ENCODE measurements at regions not wholly inside any gene's neighbourhood (a gene's known extent, or its start where the extent isn't known, plus 50 kb on each side); places are given as distances from the start of the nearest gene placed in this dataset.

- Mint-ChIP-seq H3K4me3 (no peak overlapping the region), H3K36me3 (no peaks in the 10 kb centered on the region), H3K27me3 (peaks cover 14 to 17% of the 10 kb centered on the region in 2 donors), H3K9me3 (no peaks in the 10 kb centered on the region), H3K4me1 (no peaks in the 10 kb centered on the region), H3K27ac (no peak overlapping the region)
- H3K9me3 ChIP-seq = no peaks in the 10 kb centered on the region
- H3K27me3 ChIP-seq (replicated peaks in 1 of 2; ENCODE audit: control insufficient read depth in 2 of 2, extremely low read depth in 1 of 2, insufficient read depth in 2 of 2, low read length in 1 of 2) = peaks cover 0 to 5% of the 10 kb centered on the region in 2 experiments
- no peaks in the 10 kb centered on the region for H3K4me1 ChIP-seq (ENCODE audit: control insufficient read depth in 1 of 2, extremely low read depth in 1 of 2, insufficient read depth in 2 of 2, low read length in 2 of 2)
- no peak for DNase-seq
- ChIA-PET POLR2A (no interaction called here), CTCF (no interaction called here)
- WGBS (ENCODE audit: insufficient coverage) = no CpG with 5 or more reads among the region's 4 CpGs
- no peaks in the 10 kb centered on the region for H3K36me3 ChIP-seq (ENCODE audit: control insufficient read depth in 2 of 2, extremely low read depth in 1 of 2, insufficient read depth in 1 of 2, low read length in 1 of 2)
- H3K4me3 ChIP-seq (ENCODE audit: control insufficient read depth in 1 of 2, extremely low read depth in 1 of 2, low read length in 1 of 2) = no peak overlapping the region
- H3K27ac ChIP-seq (ENCODE audit: low read length) = no peak overlapping the region
- no peak for ATAC-seq (replicated peaks in 1 of 4)
Measured at GRCh38 chr13:42681326-42682100, 99.9 kb upstream of the FAM216B start.

GRCh38 chr13:42684226-42684625, 97.2 kb upstream of the FAM216B start:
- no peaks in the 10 kb centered on the region for H3K36me3 ChIP-seq (ENCODE audit: control insufficient read depth in 2 of 2, extremely low read depth in 1 of 2, insufficient read depth in 1 of 2, low read length in 1 of 2)
- H3K4me1 Mint-ChIP-seq = no peaks in the 10 kb centered on the region
- H3K9me3 ChIP-seq = no peaks in the 10 kb centered on the region
- H3K27ac Mint-ChIP-seq = no peak overlapping the region
- no peak for DNase-seq
- peaks cover 13 to 15% of the 10 kb centered on the region in 2 donors for H3K27me3 Mint-ChIP-seq
- 88% methylated on average over 1 of the region's 2 CpGs for WGBS (ENCODE audit: insufficient coverage)
- no peak overlapping the region for H3K4me3 Mint-ChIP-seq
- ChIA-PET POLR2A (no interaction called here), CTCF (no interaction called here)
- H3K27me3 ChIP-seq (replicated peaks in 1 of 2; ENCODE audit: control insufficient read depth in 2 of 2, extremely low read depth in 1 of 2, insufficient read depth in 2 of 2, low read length in 1 of 2) = peaks cover 0 to 5% of the 10 kb centered on the region in 2 experiments
- no peak overlapping the region for H3K27ac ChIP-seq (ENCODE audit: low read length)
- H3K36me3 Mint-ChIP-seq = no peaks in the 10 kb centered on the region
- ATAC-seq (replicated peaks in 1 of 4) = no peak
- no peaks in the 10 kb centered on the region for H3K4me1 ChIP-seq (ENCODE audit: control insufficient read depth in 1 of 2, extremely low read depth in 1 of 2, insufficient read depth in 2 of 2, low read length in 2 of 2)
- no peak overlapping the region for H3K4me3 ChIP-seq (ENCODE audit: control insufficient read depth in 1 of 2, extremely low read depth in 1 of 2, low read length in 1 of 2)
- H3K9me3 Mint-ChIP-seq = peaks cover 2 to 5% (median 5%) of the 10 kb centered on the region in 3 donors

GRCh38 chr13:42685751-42686150, 95.6 kb upstream of the FAM216B start:
- no peaks in the 10 kb centered on the region for H3K4me1 Mint-ChIP-seq
- no peak overlapping the region for H3K4me3 ChIP-seq (ENCODE audit: control insufficient read depth in 1 of 2, extremely low read depth in 1 of 2, low read length in 1 of 2)
- CTCF ChIA-PET = no interaction called here

GRCh38 chr13:42686165-42686564, 95.2 kb upstream of the FAM216B start:
- Histone ChIP-seq H3K27me3 (replicated peaks in 1 of 2; ENCODE audit: control insufficient read depth in 2 of 2, extremely low read depth in 1 of 2, insufficient read depth in 2 of 2, low read length in 1 of 2) (no peaks in the 10 kb centered on the region), H3K27ac (ENCODE audit: low read length) (no peak overlapping the region), H3K36me3 (ENCODE audit: control insufficient read depth in 2 of 2, extremely low read depth in 1 of 2, insufficient read depth in 1 of 2, low read length in 1 of 2) (no peaks in the 10 kb centered on the region), H3K9me3 (no peaks in the 10 kb centered on the region), H3K4me3 (ENCODE audit: control insufficient read depth in 1 of 2, extremely low read depth in 1 of 2, low read length in 1 of 2) (no peak overlapping the region), H3K4me1 (ENCODE audit: control insufficient read depth in 1 of 2, extremely low read depth in 1 of 2, insufficient read depth in 2 of 2, low read length in 2 of 2) (no peaks in the 10 kb centered on the region)
- ATAC-seq (replicated peaks in 1 of 4) = no peak
- peaks cover 2 to 5% (median 5%) of the 10 kb centered on the region in 3 donors for H3K9me3 Mint-ChIP-seq
- CTCF ChIA-PET = no interaction called here
- H3K4me1 Mint-ChIP-seq = no peaks in the 10 kb centered on the region
- POLR2A ChIA-PET = no interaction called here
- no peak for DNase-seq
- H3K4me3 Mint-ChIP-seq = no peak overlapping the region
- H3K36me3 Mint-ChIP-seq = no peaks in the 10 kb centered on the region
- H3K27ac Mint-ChIP-seq = no peak overlapping the region
- peaks cover 7 to 11% of the 10 kb centered on the region in 2 donors for H3K27me3 Mint-ChIP-seq

More at GRCh38 chr13:42685751-42686150, 95.6 kb upstream of the FAM216B start:
- H3K27ac Mint-ChIP-seq = no peak overlapping the region
- ATAC-seq (replicated peaks in 1 of 4) (no peak), DNase-seq (no peak)
- Histone ChIP-seq H3K27me3 (replicated peaks in 1 of 2; ENCODE audit: control insufficient read depth in 2 of 2, extremely low read depth in 1 of 2, insufficient read depth in 2 of 2, low read length in 1 of 2) (peaks cover 0 to 4% of the 10 kb centered on the region in 2 experiments), H3K4me1 (ENCODE audit: control insufficient read depth in 1 of 2, extremely low read depth in 1 of 2, insufficient read depth in 2 of 2, low read length in 2 of 2) (no peaks in the 10 kb centered on the region), H3K27ac (ENCODE audit: low read length) (no peak overlapping the region), H3K36me3 (ENCODE audit: control insufficient read depth in 2 of 2, extremely low read depth in 1 of 2, insufficient read depth in 1 of 2, low read length in 1 of 2) (no peaks in the 10 kb centered on the region), H3K9me3 (no peaks in the 10 kb centered on the region)
- POLR2A ChIA-PET = no interaction called here
- peaks cover 2 to 5% (median 5%) of the 10 kb centered on the region in 3 donors for H3K9me3 Mint-ChIP-seq
- H3K27me3 Mint-ChIP-seq = peaks cover 10 to 13% of the 10 kb centered on the region in 2 donors
- no peak overlapping the region for H3K4me3 Mint-ChIP-seq
- no peaks in the 10 kb centered on the region for H3K36me3 Mint-ChIP-seq
- WGBS (ENCODE audit: insufficient coverage) = no CpG with 5 or more reads among the region's 4 CpGs

- peaks cover 2 to 5% (median 5%) of the 10 kb centered on the region in 3 donors for H3K9me3 Mint-ChIP-seq
- H3K27me3 ChIP-seq (replicated peaks in 1 of 2; ENCODE audit: control insufficient read depth in 2 of 2, extremely low read depth in 1 of 2, insufficient read depth in 2 of 2, low read length in 1 of 2) = peaks cover 0 to 2% of the 10 kb centered on the region in 2 experiments
- no peaks in the 10 kb centered on the region for H3K9me3 ChIP-seq
- H3K4me1 Mint-ChIP-seq = no peaks in the 10 kb centered on the region
- no peaks in the 10 kb centered on the region for H3K36me3 Mint-ChIP-seq
- no peaks in the 10 kb centered on the region for H3K36me3 ChIP-seq (ENCODE audit: control insufficient read depth in 2 of 2, extremely low read depth in 1 of 2, insufficient read depth in 1 of 2, low read length in 1 of 2)
- no peak overlapping the region for H3K4me3 ChIP-seq (ENCODE audit: control insufficient read depth in 1 of 2, extremely low read depth in 1 of 2, low read length in 1 of 2)
- H3K4me1 ChIP-seq (ENCODE audit: control insufficient read depth in 1 of 2, extremely low read depth in 1 of 2, insufficient read depth in 2 of 2, low read length in 2 of 2) = no peaks in the 10 kb centered on the region
- ChIA-PET CTCF (no interaction called here), POLR2A (no interaction called here)
- peaks cover 11 to 20% of the 10 kb centered on the region in 2 donors for H3K27me3 Mint-ChIP-seq
- no peak overlapping the region for H3K27ac Mint-ChIP-seq
- ATAC-seq (replicated peaks in 1 of 4) = no peak
- no peak overlapping the region for H3K4me3 Mint-ChIP-seq
- H3K27ac ChIP-seq (ENCODE audit: low read length) = no peak overlapping the region
- DNase-seq = no peak
- WGBS (ENCODE audit: insufficient coverage) = 81% methylated on average over 2 of the region's 4 CpGs
Measured at GRCh38 chr13:42688821-42689220, 92.6 kb upstream of the FAM216B start.

- WGBS (ENCODE audit: insufficient coverage) = 100% methylated on average over 1 of the region's 4 CpGs
Measured at GRCh38 chr13:42696191-42696590, 85.2 kb upstream of the FAM216B start.

More at GRCh38 chr13:42696191-42696590, 85.2 kb upstream of the FAM216B start:
- Histone ChIP-seq H3K9me3 (no peaks in the 10 kb centered on the region), H3K36me3 (ENCODE audit: control insufficient read depth in 2 of 2, extremely low read depth in 1 of 2, insufficient read depth in 1 of 2, low read length in 1 of 2) (no peaks in the 10 kb centered on the region), H3K27me3 (replicated peaks in 1 of 2; ENCODE audit: control insufficient read depth in 2 of 2, extremely low read depth in 1 of 2, insufficient read depth in 2 of 2, low read length in 1 of 2) (peaks cover 0 to 10% of the 10 kb centered on the region in 2 experiments), H3K4me1 (ENCODE audit: control insufficient read depth in 1 of 2, extremely low read depth in 1 of 2, insufficient read depth in 2 of 2, low read length in 2 of 2) (no peaks in the 10 kb centered on the region), H3K27ac (ENCODE audit: low read length) (no peak overlapping the region), H3K4me3 (ENCODE audit: control insufficient read depth in 1 of 2, extremely low read depth in 1 of 2, low read length in 1 of 2) (no peak overlapping the region)
- H3K4me1 Mint-ChIP-seq = no peaks in the 10 kb centered on the region
- H3K27me3 Mint-ChIP-seq = peaks cover 27 to 45% of the 10 kb centered on the region in 2 donors
- H3K4me3 Mint-ChIP-seq = no peak overlapping the region
- ATAC-seq (replicated peaks in 1 of 4) (no peak), DNase-seq (no peak)
- H3K36me3 Mint-ChIP-seq = no peaks in the 10 kb centered on the region
- CTCF ChIA-PET = no interaction called here
- no peak overlapping the region for H3K27ac Mint-ChIP-seq
- POLR2A ChIA-PET = no interaction called here
- no peaks in the 10 kb centered on the region for H3K9me3 Mint-ChIP-seq

Data from T-cell (primary cell).